A673 (cell line): ENCODE measurements at regions not wholly inside any gene's neighbourhood (a gene's known extent, or its start where the extent isn't known, plus 50 kb on each side); places are given as distances from the start of the nearest gene placed in this dataset.

ENCODE experiments used
- BruUV-seq: library from RNA; stranded (reverse); fragments of 400-500 nt; replicated peaks from 2 replicates; lab custom pipeline; 2021; lab: Mats Ljungman, UMichigan
- CTCF ChIA-PET: fragments of 300-600 bp; sonication (Branson Sonifier 250); formaldehyde crosslinking; loops from one replicate; lab custom pipeline; 2022; ENCODE audit warnings: antibody characterized with exemption; lab: Charles Lee
- POLR2A ChIA-PET: fragments of 300-600 bp; sonication (Branson Sonifier 250); formaldehyde crosslinking; loops from one replicate; lab custom pipeline; 2022; ENCODE audit warnings: antibody characterized with exemption; ENCODE audit not compliant: low non-redundant PET; lab: Charles Lee
- DNase-seq: peaks from one replicate; pipeline ENCODE4 v3.0.0-alpha.2; 2015; ENCODE audit warnings: low spot score
- H3K27ac ChIP-seq: fragments of 200-600 bp; sonication (generic); 2 replicates; pipeline ENCODE4 v1.5.1; 2016; ENCODE audit warnings: mixed run types, low read depth, mild to moderate bottlenecking, mixed read lengths, antibody characterized with exemption, low read length; ENCODE audit not compliant: poor library complexity, severe bottlenecking
- H3K27me3 ChIP-seq: fragments of 200-600 bp; sonication (generic); replicated peaks from 2 replicates; pipeline ENCODE4 v1.6.1; 2017; ENCODE audit warnings: mixed run types, low read depth, mild to moderate bottlenecking, mixed read lengths, antibody characterized with exemption, low read length; ENCODE audit not compliant: insufficient read depth, poor library complexity
- H3K36me3 ChIP-seq: fragments of 200-600 bp; sonication (generic); 2 replicates; pipeline ENCODE4 v1.6.1; 2016; ENCODE audit warnings: mixed run types, mild to moderate bottlenecking, mixed read lengths, antibody characterized with exemption, low read length; ENCODE audit not compliant: insufficient read depth, poor library complexity, severe bottlenecking
- H3K4me1 ChIP-seq: fragments of 200-600 bp; sonication (generic); 2 replicates; pipeline ENCODE4 v1.6.1; 2017; ENCODE audit warnings: mixed run types, mild to moderate bottlenecking, mixed read lengths, antibody characterized with exemption, low read length; ENCODE audit not compliant: insufficient read depth, poor library complexity, severe bottlenecking
- H3K4me3 ChIP-seq: fragments of 200-600 bp; sonication (generic); 2 replicates; pipeline ENCODE4 v1.5.1; 2016; ENCODE audit warnings: low read depth, mixed run types, mild to moderate bottlenecking, mixed read lengths, low read length; ENCODE audit not compliant: poor library complexity, severe bottlenecking
- H3K9me3 ChIP-seq: fragments of 200-600 bp; sonication (generic); 2 replicates; pipeline ENCODE4 v1.6.1; 2016; ENCODE audit warnings: mixed run types, low read depth, mild to moderate bottlenecking, mixed read lengths, antibody characterized with exemption, low read length; ENCODE audit not compliant: poor library complexity, severe bottlenecking
- CTCF ChIP-seq: fragments of 300-800, 200-600 bp; sonication (generic); conservative IDR thresholded peaks from 2 replicates; pipeline ENCODE4 v1.5.1; 2017; ENCODE audit warnings: low read depth, mild to moderate bottlenecking, antibody characterized with exemption, low read length, moderate library complexity, mixed read lengths
- EZH2 ChIP-seq: fragments of 200-600 bp; sonication (generic); IDR thresholded peaks from 2 replicates; pipeline ENCODE4 v1.6.1; 2017; ENCODE audit warnings: borderline replicate concordance, low read depth, mild to moderate bottlenecking, mixed read lengths, antibody characterized with exemption, low read length; ENCODE audit not compliant: poor library complexity, severe bottlenecking
- intact Hi-C: fragments of 100-400 bp; cut with micrococcal nuclease; formaldehyde crosslinking; loops from one replicate; pipeline ENCODE4 v1.10.0; 2022; ENCODE audit not compliant: unreplicated experiment

GRCh38 chrX:87805829-87806490, 288.4 kb downstream of the KLHL4 start:
- Histone ChIP-seq H3K4me1 (no peaks in the 10 kb centered on the region), H3K9me3 (no peaks in the 10 kb centered on the region), H3K27me3 (no peaks in the 10 kb centered on the region), H3K27ac (no peak overlapping the region), H3K4me3 (no peak overlapping the region), H3K36me3 (no peaks in the 10 kb centered on the region)
- BruUV-seq, result no TSS peak
- ChIA-PET CTCF (no interaction called here), POLR2A (no interaction called here)
- intact Hi-C loops, result no loop called here
- no peak for DNase-seq
- TF ChIP-seq EZH2 (no peak), CTCF (no peak)

GRCh38 chrX:87808576-87809243, 291.1 kb downstream of the KLHL4 start:
- ChIA-PET CTCF (no interaction called here), POLR2A (no interaction called here)
- Histone ChIP-seq H3K4me1 (no peaks in the 10 kb centered on the region), H3K9me3 (no peaks in the 10 kb centered on the region), H3K27ac (no peak overlapping the region), H3K36me3 (no peaks in the 10 kb centered on the region), H3K4me3 (no peak overlapping the region), H3K27me3 (no peaks in the 10 kb centered on the region)
- TF ChIP-seq CTCF (no peak), EZH2 (no peak)
- DNase-seq, result no peak
- intact Hi-C loops, result no loop called here
- no TSS peak for BruUV-seq

- Histone ChIP-seq H3K36me3 (no peaks in the 10 kb centered on the region), H3K4me3 (no peak overlapping the region), H3K27me3 (no peaks in the 10 kb centered on the region), H3K4me1 (no peaks in the 10 kb centered on the region), H3K27ac (no peak overlapping the region), H3K9me3 (peaks cover 3% of the 10 kb centered on the region)
- ChIA-PET POLR2A (no interaction called here), CTCF (no interaction called here)
- TF ChIP-seq EZH2 (no peak), CTCF (no peak)
- DNase-seq, result no peak
- BruUV-seq, result no TSS peak
- intact Hi-C loops, result no loop called here
Measured at GRCh38 chrX:87813566-87813965, 296.0 kb downstream of the KLHL4 start.
